Astrocyte (in vitro differentiated cells and primary cell): ENCODE measurements at regions not wholly inside any gene's neighbourhood (a gene's known extent, or its start where the extent isn't known, plus 50 kb on each side); places are given as distances from the start of the nearest gene placed in this dataset.

Experiments used
- DNase-seq: peaks from one replicate; pipeline ENCODE4 v3.0.0-alpha.2; 2010; ENCODE audit warnings: low read depth
- FAIRE-seq: peaks from 2 replicates; lab custom pipeline; 2011; peaks lifted over from hg19 to GRCh38; lab: Jason Lieb, UNC
- H2AFZ ChIP-seq: 2 replicates; pipeline ENCODE4 v1.6.0; 2012; ENCODE audit warnings: low read depth, low read length, inconsistent platforms
- H3K27ac ChIP-seq: 2 replicates; pipeline ENCODE4 v1.5.1; 2011; ENCODE audit warnings: low read depth, low read length, inconsistent platforms
- H3K27me3 ChIP-seq: 2 replicates; pipeline ENCODE4 v1.6.0; 2011; ENCODE audit warnings: low read length, inconsistent platforms; ENCODE audit not compliant: insufficient read depth
- H3K36me3 ChIP-seq: 2 replicates; pipeline ENCODE4 v1.5.1; 2011; ENCODE audit warnings: low read length, inconsistent platforms; ENCODE audit not compliant: insufficient read depth
- H3K4me1 ChIP-seq: 2 replicates; pipeline ENCODE4 v1.5.1; 2011; ENCODE audit warnings: low read length, inconsistent platforms; ENCODE audit not compliant: insufficient read depth
- H3K4me2 ChIP-seq: 2 replicates; pipeline ENCODE4 v1.6.0; 2012; ENCODE audit warnings: low read length, inconsistent platforms
- H3K4me3 ChIP-seq: 2 replicates; pipeline ENCODE4 v1.5.1; 2011; ENCODE audit warnings: low read depth, mild to moderate bottlenecking, low read length, inconsistent platforms; ENCODE audit not compliant: insufficient read depth
- H3K79me2 ChIP-seq: 2 replicates; pipeline ENCODE4 v1.6.0; 2012; ENCODE audit warnings: mild to moderate bottlenecking, low read length, inconsistent platforms; ENCODE audit not compliant: insufficient read depth
- H3K9ac ChIP-seq: 2 replicates; pipeline ENCODE4 v1.6.0; 2012; ENCODE audit warnings: mild to moderate bottlenecking, low read length, inconsistent platforms
- H3K9me3 ChIP-seq: 2 replicates; pipeline ENCODE4 v1.5.1; 2012; ENCODE audit warnings: low read depth, mild to moderate bottlenecking, low read length, inconsistent platforms; ENCODE audit not compliant: insufficient read depth
- H4K20me1 ChIP-seq: 2 replicates; pipeline ENCODE4 v1.6.0; 2012; ENCODE audit warnings: low read length, inconsistent platforms; ENCODE audit not compliant: insufficient read depth
- H3K27ac Mint-ChIP-seq: one replicate; pipeline ENCODE4 v1.8.0; 2021; ENCODE audit warnings: mild to moderate bottlenecking, mixed read lengths; ENCODE audit not compliant: unreplicated experiment
- H3K27me3 Mint-ChIP-seq: one replicate; pipeline ENCODE4 v1.8.0; 2021; ENCODE audit warnings: low read depth, mixed read lengths; ENCODE audit not compliant: unreplicated experiment
- H3K36me3 Mint-ChIP-seq: one replicate; pipeline ENCODE4 v1.8.0; 2021; ENCODE audit warnings: low read depth, mixed read lengths; ENCODE audit not compliant: unreplicated experiment
- H3K4me1 Mint-ChIP-seq: one replicate; pipeline ENCODE4 v1.8.0; 2021; ENCODE audit warnings: low read depth, mixed read lengths; ENCODE audit not compliant: unreplicated experiment
- H3K4me3 Mint-ChIP-seq: one replicate; pipeline ENCODE4 v1.8.0; 2021; ENCODE audit warnings: mild to moderate bottlenecking, moderate library complexity, mixed read lengths; ENCODE audit not compliant: unreplicated experiment
- H3K9me3 Mint-ChIP-seq: one replicate; pipeline ENCODE4 v1.8.0; 2021; ENCODE audit warnings: mild to moderate bottlenecking, mixed read lengths; ENCODE audit not compliant: unreplicated experiment
- EZH2 ChIP-seq: IDR thresholded peaks from 2 replicates; pipeline ENCODE4 v1.6.1; 2012; ENCODE audit warnings: mild to moderate bottlenecking, low read length, inconsistent platforms; ENCODE audit not compliant: insufficient read depth
- TF ChIP-seq, protein P1 (sequence below): IDR thresholded peaks from 2 replicates; pipeline ENCODE4 v1.5.1; 2011; ENCODE audit warnings: low read depth, mild to moderate bottlenecking, inconsistent platforms, low read length, moderate library complexity; ENCODE audit not compliant: insufficient read depth

DNA sequence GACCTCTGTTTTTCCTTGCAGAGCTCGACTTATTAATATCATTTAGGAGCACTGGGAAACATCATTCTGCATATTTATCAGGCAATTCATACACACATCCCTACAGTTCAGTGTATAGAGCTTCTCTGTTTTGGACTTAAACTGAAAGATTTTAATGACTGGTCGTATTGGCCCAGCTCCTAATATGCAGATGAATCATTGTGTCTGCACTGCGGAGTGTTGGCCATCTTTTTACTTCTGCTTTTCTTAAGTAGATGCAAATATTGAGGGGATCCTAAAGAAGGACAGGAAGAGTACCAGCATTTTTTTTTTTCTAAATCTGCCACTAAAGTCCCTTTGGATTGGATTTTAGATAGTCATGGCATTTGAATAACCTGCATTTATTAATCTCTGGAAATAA lies 154.8 kb downstream of the BACH1 start:
- H3K4me1 Mint-ChIP-seq: no peaks in the 10 kb centered on the region
- H4K20me1 ChIP-seq: no peaks in the 10 kb centered on the region
- H3K4me2 ChIP-seq: no peak overlapping the region
- no peaks in the 10 kb centered on the region for H3K36me3 Mint-ChIP-seq
- DNase-seq: no peak
- H3K9ac ChIP-seq: no peak overlapping the region
- no peaks in the 10 kb centered on the region for H3K27me3 ChIP-seq
- no peaks in the 10 kb centered on the region for H3K4me1 ChIP-seq
- no peak overlapping the region for H3K27ac ChIP-seq
- H3K9me3 Mint-ChIP-seq: peaks cover 2% of the 10 kb centered on the region
- no peak overlapping the region for H3K27ac Mint-ChIP-seq
- no peak for FAIRE-seq
- no peak for TF ChIP-seq EZH2
- TF ChIP-seq, protein P1, sequence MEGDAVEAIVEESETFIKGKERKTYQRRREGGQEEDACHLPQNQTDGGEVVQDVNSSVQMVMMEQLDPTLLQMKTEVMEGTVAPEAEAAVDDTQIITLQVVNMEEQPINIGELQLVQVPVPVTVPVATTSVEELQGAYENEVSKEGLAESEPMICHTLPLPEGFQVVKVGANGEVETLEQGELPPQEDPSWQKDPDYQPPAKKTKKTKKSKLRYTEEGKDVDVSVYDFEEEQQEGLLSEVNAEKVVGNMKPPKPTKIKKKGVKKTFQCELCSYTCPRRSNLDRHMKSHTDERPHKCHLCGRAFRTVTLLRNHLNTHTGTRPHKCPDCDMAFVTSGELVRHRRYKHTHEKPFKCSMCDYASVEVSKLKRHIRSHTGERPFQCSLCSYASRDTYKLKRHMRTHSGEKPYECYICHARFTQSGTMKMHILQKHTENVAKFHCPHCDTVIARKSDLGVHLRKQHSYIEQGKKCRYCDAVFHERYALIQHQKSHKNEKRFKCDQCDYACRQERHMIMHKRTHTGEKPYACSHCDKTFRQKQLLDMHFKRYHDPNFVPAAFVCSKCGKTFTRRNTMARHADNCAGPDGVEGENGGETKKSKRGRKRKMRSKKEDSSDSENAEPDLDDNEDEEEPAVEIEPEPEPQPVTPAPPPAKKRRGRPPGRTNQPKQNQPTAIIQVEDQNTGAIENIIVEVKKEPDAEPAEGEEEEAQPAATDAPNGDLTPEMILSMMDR: no peak
- no peak overlapping the region for H3K4me3 ChIP-seq
- H3K27me3 Mint-ChIP-seq: no peaks in the 10 kb centered on the region
- no peaks in the 10 kb centered on the region for H3K79me2 ChIP-seq
- no peaks in the 10 kb centered on the region for H3K36me3 ChIP-seq
- no peaks in the 10 kb centered on the region for H3K9me3 ChIP-seq
- H3K4me3 Mint-ChIP-seq: no peak overlapping the region
- no peak overlapping the region for H2AFZ ChIP-seq

- H3K27ac Mint-ChIP-seq: no peak overlapping the region
- H3K4me2 ChIP-seq: no peak overlapping the region
Measured at GRCh38 chr21:29454179-29454578, 155.5 kb downstream of the BACH1 start.

GRCh38 chr21:29462479-29462878 lies 163.8 kb downstream of the BACH1 start:
- Mint-ChIP-seq H3K27me3 (no peaks in the 10 kb centered on the region), H3K4me1 (no peaks in the 10 kb centered on the region), H3K36me3 (peaks cover 9% of the 10 kb centered on the region), H3K27ac (no peak overlapping the region), H3K4me3 (no peak overlapping the region), H3K9me3 (peaks cover 2% of the 10 kb centered on the region)
- TF ChIP-seq, protein P1: no peak
- no peak for TF ChIP-seq EZH2
- Histone ChIP-seq H2AFZ (no peak overlapping the region), H4K20me1 (no peaks in the 10 kb centered on the region), H3K36me3 (peaks cover 7% of the 10 kb centered on the region), H3K4me3 (no peak overlapping the region), H3K9ac (no peak overlapping the region), H3K9me3 (no peaks in the 10 kb centered on the region), H3K27me3 (no peaks in the 10 kb centered on the region), H3K4me1 (no peaks in the 10 kb centered on the region), H3K27ac (no peak overlapping the region), H3K79me2 (no peaks in the 10 kb centered on the region), H3K4me2 (no peak overlapping the region)
- FAIRE-seq: no peak
- no peak for DNase-seq

More at GRCh38 chr21:29454179-29454578, 155.5 kb downstream of the BACH1 start:
- FAIRE-seq: no peak
- H3K79me2 ChIP-seq: no peaks in the 10 kb centered on the region
- H3K4me3 ChIP-seq: no peak overlapping the region
- Mint-ChIP-seq H3K36me3 (no peaks in the 10 kb centered on the region), H3K9me3 (no peaks in the 10 kb centered on the region), H3K27me3 (no peaks in the 10 kb centered on the region), H3K4me1 (no peaks in the 10 kb centered on the region), H3K4me3 (no peak overlapping the region)
- no peak overlapping the region for H3K27ac ChIP-seq
- no peaks in the 10 kb centered on the region for H3K27me3 ChIP-seq
- DNase-seq: no peak
- no peaks in the 10 kb centered on the region for H3K4me1 ChIP-seq
- no peaks in the 10 kb centered on the region for H4K20me1 ChIP-seq
- H3K9ac ChIP-seq: no peak overlapping the region
- H2AFZ ChIP-seq: no peak overlapping the region
- H3K36me3 ChIP-seq: no peaks in the 10 kb centered on the region
- H3K9me3 ChIP-seq: no peaks in the 10 kb centered on the region
- TF ChIP-seq, protein P1: no peak
- TF ChIP-seq EZH2: no peak
